HG02759 (cell line): ENCODE measurements at regions not wholly inside any gene's neighbourhood (a gene's known extent, or its start where the extent isn't known, plus 50 kb on each side); places are given as distances from the start of the nearest gene placed in this dataset.

ENCODE experiments used
- ATAC-seq: cut with Tn5 transposase; IDR thresholded peaks from one replicate; pipeline ENCODE4 v1.9.1; 2021; ENCODE audit warnings: mild to moderate bottlenecking, moderate library complexity; ENCODE audit not compliant: unreplicated experiment

DNA sequence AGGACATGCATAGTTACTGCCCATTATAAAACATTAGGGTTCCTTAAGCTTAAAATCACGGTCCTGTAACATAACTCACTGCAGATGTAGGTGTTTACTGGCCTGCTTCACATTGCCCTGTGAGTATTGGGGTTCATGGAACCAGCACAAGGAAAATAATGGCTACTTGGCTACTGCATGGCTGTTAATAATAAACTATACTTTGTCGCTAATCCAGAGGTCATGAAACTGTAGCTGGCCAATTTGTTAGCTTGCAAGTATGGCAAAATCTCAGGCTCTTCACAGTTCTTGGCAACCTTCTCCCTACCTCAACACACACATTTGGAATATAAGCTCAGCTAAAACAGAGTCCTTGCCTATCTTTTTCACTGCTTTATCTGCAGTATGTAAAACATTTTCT, 274.0 kb upstream of the NR5A2 start:
- ATAC-seq: no peak

DNA sequence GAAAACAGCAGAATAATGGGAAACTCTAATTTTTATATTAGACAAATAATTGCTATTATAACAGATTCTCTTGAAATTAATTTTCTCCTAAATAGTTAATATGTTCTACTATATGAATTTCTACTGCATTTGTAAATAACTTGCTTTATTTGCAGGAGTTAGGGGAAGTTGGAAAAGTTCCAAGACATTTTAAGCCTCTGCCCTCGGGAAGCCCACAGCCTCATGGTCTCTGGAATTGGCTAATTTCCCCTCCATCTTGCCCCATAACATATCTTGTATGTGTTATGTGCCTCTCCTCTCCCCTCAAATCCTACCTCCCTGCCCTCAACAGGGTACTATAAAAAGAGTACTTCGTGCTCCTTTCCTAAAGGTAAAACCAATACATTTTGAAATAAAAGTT, 271.4 kb upstream of the NR5A2 start:
- ATAC-seq: no peak

DNA sequence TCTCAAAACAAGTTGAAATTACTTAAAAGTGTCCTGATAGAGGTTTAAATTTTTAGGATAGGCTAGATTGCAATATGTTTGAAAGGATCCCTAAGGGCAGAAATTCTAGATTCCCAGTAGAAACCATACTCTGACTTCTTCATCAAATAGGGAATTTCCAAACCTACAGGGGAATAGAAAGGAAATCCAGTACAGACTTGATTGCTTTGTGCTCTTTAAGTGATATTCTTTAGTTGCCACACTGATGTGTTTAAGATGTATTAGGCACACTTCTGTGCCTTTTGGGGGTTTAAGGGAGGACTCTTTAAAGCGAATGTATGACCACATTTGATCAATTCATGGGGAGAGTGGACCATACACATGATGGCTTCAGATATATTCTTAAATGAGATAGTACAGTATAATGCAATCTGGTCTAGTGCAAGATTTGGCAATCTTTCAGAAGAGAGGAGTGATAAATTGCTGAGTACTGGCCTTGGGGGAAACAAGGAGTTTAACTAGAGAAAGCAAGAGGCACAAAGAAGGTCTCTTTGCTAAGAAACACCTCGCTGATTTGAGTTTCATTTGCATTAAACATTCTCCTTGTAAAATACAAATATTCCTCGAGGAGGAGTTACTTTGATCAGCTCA, 268.8 kb upstream of the NR5A2 start:
- no peak for ATAC-seq

DNA sequence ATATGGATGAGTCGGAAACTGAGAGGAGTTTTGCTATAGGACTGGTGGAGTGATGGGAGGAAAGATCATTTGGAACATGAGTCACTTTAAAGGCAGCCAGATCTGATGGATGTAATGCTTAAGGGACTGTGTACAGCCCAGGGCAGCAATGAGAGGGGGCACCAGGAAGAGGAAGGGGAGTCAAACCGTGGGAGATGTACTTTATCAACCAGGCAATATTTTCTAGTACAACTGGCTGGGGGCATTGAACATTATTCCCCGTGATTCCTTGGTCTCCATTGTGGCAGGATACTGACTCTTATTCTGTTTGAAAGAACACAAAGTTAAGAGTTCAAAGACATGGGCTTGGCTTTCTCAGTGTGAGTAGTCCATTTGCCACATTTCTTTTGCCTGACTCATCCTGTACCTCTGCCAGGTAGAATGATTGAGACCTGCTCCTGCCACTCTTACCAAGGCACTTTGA, 268.2 kb upstream of the NR5A2 start:
- no peak for ATAC-seq

DNA sequence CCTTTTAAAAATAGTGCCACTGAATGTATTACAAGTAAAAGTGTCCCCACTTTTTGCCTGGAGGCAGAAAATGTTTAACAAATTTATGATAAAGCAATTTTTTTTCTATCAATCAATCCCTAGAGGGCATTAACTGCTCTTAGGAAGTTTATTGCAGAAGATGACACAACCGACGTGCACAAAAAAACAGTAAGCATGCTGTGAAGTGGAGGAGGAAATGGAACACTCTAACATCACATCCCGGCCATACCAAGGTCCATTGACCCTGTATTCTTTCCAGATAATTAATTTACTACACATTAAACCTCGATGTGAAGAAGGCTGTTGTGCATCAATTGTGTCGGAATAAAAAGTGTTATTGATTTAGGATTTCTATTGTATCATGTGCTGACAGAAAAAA, 264.9 kb upstream of the NR5A2 start:
- no peak for ATAC-seq

DNA sequence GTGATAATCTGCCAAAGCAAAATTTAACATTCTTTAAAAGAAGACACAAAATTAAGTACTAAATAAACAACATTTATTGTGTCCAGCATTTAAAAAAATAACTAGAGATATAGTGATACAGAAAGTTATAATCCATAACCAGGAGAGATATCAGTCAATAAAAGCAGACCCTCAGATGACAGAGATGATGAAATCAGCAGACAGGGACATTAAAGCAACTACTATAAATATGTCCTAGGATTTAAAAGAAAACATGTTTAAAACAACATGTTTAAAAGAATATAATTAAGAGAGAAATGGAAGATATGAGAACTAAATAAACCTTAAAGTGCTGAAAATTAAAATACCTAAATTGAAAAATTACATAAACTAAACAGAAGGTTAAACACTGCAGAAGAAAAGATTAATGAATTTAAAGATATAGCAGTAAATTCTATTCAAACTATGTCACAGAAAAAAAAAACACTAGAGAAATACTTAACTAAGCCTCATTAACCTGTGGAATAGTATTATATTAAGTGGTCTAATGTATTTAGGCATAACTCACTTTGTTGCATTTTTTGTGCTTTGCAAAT, 261.2 kb upstream of the NR5A2 start:
- ATAC-seq: no peak

DNA sequence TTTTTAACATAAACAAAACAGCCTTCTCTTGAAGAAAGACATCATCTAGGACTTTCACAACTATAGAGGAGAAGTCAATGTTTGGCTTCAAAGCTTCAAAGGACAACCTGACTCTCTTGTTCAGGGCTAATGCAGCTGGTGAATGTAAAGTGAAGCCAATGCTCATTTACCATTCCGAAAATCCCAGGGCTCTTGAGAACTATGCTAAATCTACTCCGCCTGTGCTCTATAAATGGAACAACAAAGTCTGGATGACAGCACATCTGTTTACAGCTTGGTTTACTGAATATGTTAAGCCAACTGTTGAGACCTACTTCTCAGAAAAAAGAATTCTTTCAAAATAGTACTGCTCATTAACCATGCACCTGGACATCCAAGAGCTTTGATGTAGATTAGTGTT, 259.8 kb upstream of the NR5A2 start:
- no peak for ATAC-seq

DNA sequence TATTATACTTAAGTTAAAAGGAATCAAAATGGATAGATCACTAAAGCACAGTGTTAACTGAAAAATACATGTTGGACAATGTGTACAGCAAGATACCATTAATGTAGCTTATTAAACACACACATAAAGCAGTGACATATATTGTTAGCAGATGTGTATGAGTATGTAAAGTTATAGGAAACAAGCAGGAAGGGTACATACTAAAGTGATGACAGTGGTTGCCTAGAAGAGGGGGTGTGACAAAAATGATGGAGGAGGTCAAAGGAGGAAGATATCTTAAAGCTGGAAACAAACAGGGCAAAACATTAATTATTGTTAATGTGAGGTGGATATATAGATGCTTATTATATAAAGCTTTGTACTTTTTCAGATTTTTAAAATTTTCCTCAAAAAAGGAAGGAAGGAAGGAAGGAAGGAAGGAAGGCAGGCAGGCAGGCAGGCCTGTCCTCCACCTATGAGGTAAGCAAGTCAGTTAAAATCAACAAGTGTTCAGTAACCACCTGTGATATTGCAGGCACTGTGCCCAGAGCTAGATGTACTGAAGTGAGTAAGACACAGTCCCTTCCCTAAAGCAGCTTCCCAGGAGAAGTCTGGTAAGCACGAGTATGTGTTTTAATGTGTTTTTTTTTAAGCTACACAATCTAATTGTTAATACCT, 252.9 kb upstream of the NR5A2 start:
- no peak for ATAC-seq

DNA sequence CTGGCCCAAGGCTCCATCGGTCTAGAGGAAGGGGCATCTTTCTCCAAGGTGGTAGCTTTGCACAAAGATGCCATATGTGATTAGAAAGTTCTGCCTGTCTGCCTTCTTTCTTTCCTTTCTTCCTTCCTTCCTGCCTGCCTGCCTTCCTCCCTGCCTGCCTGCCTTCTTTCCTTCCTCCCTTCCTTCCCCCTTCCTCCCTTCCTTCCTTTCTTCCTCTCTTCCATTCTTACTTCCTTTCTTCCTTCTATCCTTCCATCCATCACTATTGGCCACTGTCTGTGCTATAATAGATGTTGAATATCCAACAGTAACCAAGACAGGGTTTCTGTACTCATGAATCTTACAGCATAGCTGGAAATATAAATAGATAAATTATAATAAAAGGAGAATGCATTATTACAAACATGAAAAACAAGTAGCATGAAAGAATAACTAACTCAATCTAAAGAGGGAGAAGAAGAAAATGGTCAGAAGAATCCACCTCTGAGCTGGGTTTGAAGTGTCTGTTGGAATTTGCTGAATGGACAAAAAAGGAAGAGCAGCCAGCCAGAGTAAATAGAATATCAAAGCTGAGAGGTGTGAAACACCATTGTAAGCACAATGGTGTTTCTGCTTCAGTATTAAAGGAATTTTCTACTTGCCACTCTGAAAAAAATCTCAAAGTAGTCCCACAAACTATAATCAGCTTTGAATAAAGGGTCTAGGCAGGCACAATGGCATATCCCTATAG, 250.6 kb upstream of the NR5A2 start:
- no peak for ATAC-seq

DNA sequence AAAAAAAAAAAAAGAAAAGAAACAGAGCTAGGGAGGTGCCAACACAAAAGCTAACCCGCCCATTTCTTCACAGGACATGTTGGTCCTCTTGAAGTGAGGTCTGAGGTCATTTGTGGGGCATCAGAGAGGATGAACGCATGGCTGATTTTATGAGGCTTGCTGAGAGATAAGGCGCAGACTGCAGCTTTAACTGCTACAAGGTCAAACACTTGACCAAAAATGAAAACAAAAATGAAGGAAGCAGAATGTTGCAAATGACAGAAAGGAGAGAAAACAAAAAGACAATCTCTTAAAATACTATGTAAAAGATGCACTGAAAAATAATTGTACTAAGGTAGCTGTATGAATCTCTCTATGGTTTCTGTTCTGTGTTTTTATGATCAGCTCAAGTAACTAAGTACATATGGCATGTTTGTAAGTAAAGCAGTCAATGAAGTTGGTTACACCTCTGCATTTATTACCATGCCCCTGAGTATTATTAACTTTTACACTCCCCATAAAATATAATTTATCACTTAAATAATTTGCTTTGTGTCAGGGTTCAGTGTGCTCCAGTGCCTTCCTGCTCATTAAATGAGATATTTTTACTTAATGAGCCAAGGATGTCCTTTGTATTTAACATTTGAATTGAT, 249.1 kb upstream of the NR5A2 start:
- ATAC-seq: no peak

DNA sequence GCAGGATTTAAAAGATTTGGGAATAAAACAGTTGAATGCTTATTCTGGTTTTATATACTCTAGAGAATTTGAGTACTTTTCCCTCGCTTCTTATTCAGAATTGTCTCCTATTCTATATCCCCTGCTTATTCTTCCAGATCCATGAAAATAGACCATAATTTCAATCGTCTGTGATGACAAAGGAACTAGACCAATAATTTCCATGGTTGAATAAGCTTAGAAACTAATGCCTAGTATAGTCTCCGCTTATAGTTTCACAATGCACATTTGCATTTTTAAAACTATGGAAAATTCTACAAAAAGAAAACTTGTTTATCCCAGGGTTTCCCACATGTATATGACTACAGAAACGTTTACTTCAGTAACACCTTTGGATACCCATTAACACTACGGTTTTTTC, 247.4 kb upstream of the NR5A2 start:
- ATAC-seq: no peak

DNA sequence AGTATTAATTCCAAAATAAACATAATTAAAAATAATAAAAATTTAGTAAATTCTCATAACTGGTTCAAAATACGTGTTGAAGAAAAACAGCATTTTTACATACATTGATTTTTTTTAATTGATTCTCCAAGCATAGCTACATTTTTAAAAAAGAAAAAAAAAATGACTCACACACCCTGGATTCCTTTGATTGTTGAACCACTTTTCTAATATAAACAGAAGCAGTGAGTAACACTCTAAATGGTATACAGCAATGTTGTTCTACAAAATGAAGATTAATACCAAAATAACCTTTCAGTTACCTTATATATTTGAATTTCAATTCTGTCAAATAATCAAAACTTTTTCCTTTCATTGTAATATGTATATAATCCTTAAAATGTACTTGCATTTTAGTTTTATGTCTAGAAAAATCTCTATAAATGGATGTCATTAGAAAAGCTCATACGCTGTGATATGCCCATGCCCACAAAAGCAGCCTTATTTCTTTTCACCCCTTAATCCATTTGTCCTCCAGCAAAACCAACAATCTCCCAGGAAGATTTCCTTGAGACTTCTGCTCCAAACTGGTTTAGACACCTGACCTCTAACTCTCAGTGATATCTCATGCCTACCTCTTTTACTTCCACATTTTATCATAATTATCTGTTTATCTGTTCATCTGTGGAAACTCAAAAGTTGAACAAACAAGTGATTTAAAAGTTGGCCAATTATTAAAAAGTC, 246.4 kb upstream of the NR5A2 start:
- ATAC-seq: no peak

DNA sequence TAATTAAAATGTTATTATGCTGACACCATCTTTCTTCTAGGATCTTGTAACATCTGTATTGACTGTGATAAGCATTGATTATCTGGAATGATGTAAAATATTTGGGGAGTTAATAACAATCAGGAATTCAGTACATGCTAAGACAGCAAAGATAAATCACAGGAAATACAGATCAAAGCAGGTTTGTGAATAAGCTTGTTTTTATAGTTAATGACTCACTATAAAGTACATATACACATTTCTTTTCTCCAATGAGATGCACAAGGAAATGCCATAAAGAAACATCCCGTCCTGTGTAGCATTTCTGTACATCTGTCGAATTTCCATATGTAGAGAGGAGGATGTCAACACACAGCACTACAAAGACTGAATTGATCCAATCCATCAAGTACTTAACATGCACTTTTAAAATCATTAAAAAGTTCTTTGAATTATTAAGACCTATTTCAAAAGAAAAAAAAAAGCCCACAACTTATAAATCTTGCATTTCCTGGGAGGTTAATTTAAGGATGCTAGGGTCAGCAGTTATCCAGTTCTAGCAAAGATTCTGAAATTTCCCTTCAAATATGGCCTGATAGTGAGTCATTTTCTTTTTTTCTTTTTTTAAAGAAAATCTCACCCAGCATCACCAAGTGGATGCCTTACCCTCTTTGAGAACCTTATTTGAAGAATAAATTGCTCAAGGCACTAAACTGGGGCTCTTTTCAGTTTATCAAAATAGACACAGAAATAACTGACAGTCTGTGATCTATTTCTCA, 243.2 kb upstream of the NR5A2 start:
- no peak for ATAC-seq

DNA sequence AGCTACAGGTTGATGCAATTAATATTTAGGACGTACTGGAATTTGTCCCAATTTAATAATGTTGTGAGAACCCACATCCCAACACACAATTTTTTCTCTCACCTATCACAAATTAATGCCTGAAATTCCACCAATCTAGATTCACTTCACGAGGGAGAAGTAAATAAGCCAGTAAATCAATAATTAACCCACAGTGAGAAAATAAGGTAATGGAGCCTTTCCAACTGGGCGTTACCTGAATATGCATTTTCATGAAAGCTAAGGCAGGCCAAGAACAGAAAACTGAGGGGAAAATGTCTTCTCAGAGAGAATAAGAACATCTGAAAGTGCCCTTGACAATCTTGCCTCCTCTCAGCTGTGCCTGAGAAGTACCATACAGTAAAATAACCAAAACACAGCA, 240.8 kb upstream of the NR5A2 start:
- no peak for ATAC-seq

DNA sequence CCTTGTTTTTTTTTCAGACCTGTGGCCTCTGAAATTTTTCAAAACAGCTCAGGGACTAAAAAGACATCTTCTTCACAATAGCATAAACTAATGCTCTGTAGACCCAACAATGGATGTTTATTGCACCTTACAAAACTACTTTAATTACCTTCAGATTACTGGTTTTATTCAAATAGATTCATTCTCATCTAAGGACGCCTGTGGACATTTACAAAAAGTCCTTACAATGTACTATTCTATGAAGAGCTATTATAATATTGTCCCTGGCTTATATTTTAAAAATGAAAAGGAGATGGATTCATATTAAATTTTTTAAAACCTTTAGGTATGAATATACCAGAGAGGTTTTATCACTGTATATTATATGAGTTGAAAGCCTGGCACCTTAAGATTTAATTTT, 238.4 kb upstream of the NR5A2 start:
- no peak for ATAC-seq

DNA sequence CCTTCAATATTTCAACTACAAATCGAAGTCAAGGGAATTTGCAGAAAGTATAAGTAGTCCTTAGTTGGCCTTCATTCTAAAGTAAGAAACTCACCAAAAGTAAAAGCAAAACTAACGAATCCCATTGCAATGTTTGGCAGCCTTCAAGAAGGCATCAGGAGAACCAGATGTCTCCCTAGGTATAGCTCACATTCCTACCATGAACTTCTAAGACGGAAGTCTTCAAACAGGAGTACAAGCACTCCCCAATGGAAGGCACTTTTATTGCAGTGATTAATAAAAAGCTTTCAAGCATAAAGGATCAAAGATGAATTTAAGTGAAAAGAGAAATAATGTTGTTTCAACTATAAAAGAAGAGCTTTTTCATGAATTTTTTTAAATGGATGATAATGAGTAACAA, 236.0 kb upstream of the NR5A2 start:
- no peak for ATAC-seq

DNA sequence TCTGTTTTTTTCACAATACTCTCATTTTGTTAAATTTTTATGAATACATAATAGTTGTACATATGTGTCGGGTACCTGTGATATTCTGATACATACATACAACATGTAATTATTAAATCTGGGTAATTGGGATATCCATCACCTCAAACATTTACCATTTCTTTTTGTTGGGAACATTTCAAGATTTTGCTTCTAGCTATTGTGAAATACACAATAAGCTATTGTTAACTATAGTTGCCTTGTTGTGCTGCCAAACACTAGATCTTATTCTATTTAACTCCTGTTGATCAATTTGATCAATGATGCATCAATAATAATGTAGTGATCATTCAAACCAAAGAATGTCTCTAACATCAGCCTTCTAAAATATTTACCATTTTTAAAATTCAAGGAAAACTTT, 234.6 kb upstream of the NR5A2 start:
- no peak for ATAC-seq

DNA sequence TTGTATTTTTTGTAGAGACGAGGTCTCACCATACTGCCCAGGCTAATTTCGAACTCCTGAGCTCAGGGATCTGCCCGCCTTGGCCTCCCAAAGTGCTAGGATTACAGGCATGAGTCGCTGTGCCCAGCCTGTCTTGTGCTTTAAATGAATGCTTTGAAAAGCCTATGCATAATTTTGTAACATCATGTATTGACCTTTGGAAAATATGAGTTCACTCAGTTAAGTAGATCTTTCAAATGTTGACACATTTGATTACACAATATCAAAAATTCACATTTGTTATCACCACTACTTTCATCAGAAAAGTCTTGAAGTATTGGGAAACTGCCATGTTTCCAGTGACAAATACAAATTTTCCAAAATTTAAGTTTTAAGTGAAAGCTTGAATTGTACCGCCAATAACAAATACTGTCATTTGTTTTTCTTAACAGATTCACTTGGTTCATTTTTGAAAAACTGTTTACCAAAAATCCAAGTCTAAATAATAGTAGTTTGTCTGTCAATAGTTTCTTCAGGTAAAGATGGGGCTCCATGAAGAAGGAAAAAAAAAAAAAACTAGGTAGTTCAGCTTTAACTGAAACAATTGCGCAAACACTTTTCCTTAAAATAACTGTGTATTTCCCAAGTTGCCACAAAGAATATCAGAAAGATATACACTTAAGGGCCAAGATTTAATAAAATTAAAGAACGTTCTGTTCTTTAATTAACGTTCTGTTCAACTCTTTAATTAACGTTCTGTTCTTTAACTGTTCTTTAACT, 233.2 kb upstream of the NR5A2 start:
- no peak for ATAC-seq

DNA sequence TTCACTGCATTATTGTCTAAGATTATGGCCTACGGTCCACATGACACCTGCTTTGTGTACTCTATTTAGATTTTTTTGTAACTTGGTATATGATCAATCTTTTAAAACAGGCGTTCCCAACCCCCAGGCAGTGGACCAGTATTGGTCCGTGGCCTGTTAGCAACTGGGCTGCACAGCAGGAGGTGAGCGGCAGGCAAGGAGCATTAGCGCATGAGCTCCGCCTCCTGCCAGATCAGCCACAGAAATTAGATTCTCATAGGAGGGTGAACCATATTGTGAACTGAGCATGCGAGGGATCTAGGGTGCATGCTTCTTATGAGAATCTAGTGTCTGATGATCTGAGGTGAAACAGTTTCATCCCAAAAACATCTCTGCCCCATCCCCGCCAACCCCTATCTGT, 228.4 kb upstream of the NR5A2 start:
- ATAC-seq: no peak
